SK-N-MC (cell line): ENCODE measurements at regions not wholly inside any gene's neighbourhood (a gene's known extent, or its start where the extent isn't known, plus 50 kb on each side); places are given as distances from the start of the nearest gene placed in this dataset.
"Not testable (repeated sequence)": the region's sequence is repeated elsewhere in the genome, so short reads cannot be mapped to it uniquely, and the experiment has no call there.

Experiments used
- DNase-seq: peaks from one replicate; pipeline ENCODE4 v3.0.0-alpha.2; 2011; ENCODE audit warnings: low read depth, low spot score
- H3K27ac ChIP-seq: fragments of 200-600 bp; sonication (generic); 2 replicates; pipeline ENCODE4 v1.5.1; 2016; ENCODE audit warnings: mixed run types
- H3K36me3 ChIP-seq: fragments of 200-600 bp; sonication (generic); 2 replicates; pipeline ENCODE4 v1.6.1; 2017; ENCODE audit warnings: antibody characterized with exemption, low read length, mixed read lengths; ENCODE audit not compliant: insufficient read depth
- H3K4me3 ChIP-seq: fragments of 200-600 bp; sonication (generic); 2 replicates; pipeline ENCODE4 v1.5.1; 2016
- H3K9ac ChIP-seq: fragments of 200-600 bp; sonication (generic); 2 replicates; pipeline ENCODE4 v1.8.0; 2017; ENCODE audit warnings: mixed run types, mixed read lengths; ENCODE audit not compliant: insufficient read length
- H3K9me3 ChIP-seq: fragments of 200-600 bp; sonication (generic); 2 replicates; pipeline ENCODE4 v1.6.1; 2017; ENCODE audit warnings: low read depth, mild to moderate bottlenecking, antibody characterized with exemption, low read length, moderate library complexity, mixed read lengths
- EZH2 ChIP-seq: fragments of 200-600 bp; sonication (generic); IDR thresholded peaks from one replicate; pipeline ENCODE4 v1.6.1; 2017; ENCODE audit warnings: antibody characterized with exemption
- FOXP2 ChIP-seq: optimal IDR thresholded peaks from 2 replicates; pipeline ENCODE3; 2011; ENCODE audit warnings: mild to moderate bottlenecking, moderate library complexity; ENCODE audit not compliant: insufficient read depth; ENCODE audit errors: extremely low read length, control extremely low read depth
- POLR2AphosphoS5 ChIP-seq: IDR thresholded peaks from 2 replicates; pipeline ENCODE4 v1.6.1; 2012; ENCODE audit warnings: mild to moderate bottlenecking, low read depth, low read length, borderline replicate concordance

DNA sequence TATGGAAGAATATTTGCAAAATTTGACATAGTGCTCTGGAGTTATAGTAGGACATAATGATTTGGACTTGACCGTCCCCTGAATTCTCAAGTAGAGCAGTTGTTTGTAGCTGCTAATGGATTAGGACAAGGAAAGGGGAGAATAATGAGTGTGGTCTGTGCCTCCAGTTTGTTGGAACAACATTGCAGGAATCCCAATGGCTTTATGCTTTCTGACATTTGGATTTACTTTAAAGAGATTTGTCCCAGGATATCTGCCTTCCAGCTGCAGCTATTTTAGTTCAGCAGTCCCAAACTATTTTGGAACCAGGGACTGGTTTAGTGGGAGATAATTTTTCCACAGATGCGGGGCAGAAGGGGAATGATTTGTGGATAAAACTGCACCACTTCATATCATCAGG is 648.2 kb downstream of the SLCO4C1 start:
- Histone ChIP-seq H3K9ac (no peak overlapping the region), H3K36me3 (no peaks in the 10 kb centered on the region), H3K27ac (no peak overlapping the region), H3K4me3 (no peak overlapping the region), H3K9me3 (no peaks in the 10 kb centered on the region)
- TF ChIP-seq POLR2AphosphoS5 (no peak), EZH2 (no peak), FOXP2 (no peak)
- DNase-seq, result no peak

DNA sequence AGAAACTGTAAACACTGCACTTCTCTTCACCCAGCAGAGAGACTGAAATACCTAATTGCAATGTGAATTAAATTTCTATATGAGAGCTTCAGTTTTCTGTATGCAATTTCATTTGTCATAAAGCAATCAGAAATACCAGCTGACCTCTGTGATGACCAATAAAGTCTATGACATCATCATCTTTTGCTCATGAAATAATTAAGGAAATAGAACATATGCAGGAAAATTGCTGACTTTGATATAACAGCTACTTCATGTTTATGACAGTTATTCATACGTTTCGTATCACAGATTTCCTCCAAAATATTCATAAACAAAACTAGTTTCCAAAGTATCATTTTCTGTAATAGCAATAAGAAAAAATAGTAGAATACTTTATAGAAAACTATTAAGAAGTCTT is 652.3 kb downstream of the SLCO4C1 start:
- DNase-seq, result no peak
- Histone ChIP-seq H3K4me3 (no peak overlapping the region), H3K9ac (no peak overlapping the region), H3K27ac (no peak overlapping the region), H3K9me3 (no peaks in the 10 kb centered on the region), H3K36me3 (no peaks in the 10 kb centered on the region)
- no peak for TF ChIP-seq EZH2
- no peak for TF ChIP-seq POLR2AphosphoS5
- no peak for TF ChIP-seq FOXP2

DNA sequence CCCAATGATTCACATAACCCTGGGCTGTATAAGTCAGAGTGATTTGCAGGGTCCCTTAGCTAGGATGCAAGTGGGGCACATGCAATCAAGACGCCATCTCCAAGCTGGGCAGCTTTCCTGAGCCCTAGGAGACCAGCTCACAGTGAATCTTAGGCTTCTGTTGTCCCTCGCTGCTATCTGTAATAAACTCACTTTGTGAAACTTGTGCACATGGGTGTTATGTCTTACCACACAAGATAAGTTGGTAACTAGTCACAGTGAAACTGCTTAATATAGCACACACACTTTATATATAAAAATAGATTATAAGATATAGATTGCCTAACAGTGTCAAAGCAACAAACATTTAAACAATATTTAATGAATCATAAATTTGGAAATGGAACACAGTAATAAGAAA is 658.5 kb downstream of the SLCO4C1 start:
- no peaks in the 10 kb centered on the region for H3K9me3 ChIP-seq
- H3K36me3 ChIP-seq, result no peaks in the 10 kb centered on the region
- no peak overlapping the region for H3K4me3 ChIP-seq
- no peak overlapping the region for H3K27ac ChIP-seq
- TF ChIP-seq FOXP2 (no peak), EZH2 (no peak), POLR2AphosphoS5 (no peak)
- no peak overlapping the region for H3K9ac ChIP-seq
- DNase-seq, result no peak

DNA sequence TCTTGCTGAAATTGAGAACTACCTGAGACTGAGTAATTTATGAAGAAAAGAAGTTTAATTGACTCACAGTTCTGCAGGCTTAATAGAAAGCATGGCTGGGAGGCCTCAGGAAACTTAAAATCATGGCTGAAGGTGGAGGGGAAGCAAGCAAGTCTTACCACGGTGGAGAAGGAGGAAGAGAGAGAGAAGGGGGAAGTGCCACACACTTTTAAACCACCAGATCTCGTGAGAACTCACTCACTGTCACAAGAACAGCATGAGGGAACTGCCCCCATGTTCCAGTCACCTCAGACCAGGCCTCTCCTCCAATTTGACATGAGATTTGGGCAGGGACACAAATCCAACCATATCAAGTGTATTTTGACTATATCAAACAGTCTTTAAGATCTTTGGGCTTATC is 668.3 kb downstream of the SLCO4C1 start:
- H3K9ac ChIP-seq, H3K27ac ChIP-seq, H3K9me3 ChIP-seq, H3K4me3 ChIP-seq, H3K36me3 ChIP-seq, DNase-seq: not testable (repeated sequence)

DNA sequence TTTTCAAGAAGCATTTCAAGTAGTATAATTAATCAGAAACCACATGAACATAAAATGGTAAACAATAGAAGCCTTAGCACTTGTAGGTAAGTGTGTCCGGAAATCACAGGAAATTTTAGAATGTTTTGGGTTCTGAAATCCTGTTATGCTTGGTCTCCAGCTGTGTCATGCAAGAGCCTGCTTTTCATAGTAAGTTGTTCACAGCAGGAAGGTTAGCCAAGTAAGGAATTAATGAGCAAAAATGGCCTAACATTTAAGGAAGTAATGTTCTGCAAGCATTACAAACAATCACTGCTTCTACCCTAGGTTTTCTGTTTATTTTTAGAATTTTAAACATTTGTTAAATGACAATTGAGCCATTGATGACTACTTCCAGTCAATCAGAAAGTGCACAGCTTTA is 669.5 kb downstream of the SLCO4C1 start:
- peak overlapping the region; percentile 17; the same call in 1 of the 2 replicates for H3K4me3 ChIP-seq
- no peaks in the 10 kb centered on the region for H3K36me3 ChIP-seq
- TF ChIP-seq POLR2AphosphoS5 (no peak), FOXP2 (no peak), EZH2 (no peak)
- DNase-seq, result peak; percentile 70
- no peak overlapping the region for H3K27ac ChIP-seq
- H3K9ac ChIP-seq, result no peak overlapping the region
- H3K9me3 ChIP-seq, result no peaks in the 10 kb centered on the region

DNA sequence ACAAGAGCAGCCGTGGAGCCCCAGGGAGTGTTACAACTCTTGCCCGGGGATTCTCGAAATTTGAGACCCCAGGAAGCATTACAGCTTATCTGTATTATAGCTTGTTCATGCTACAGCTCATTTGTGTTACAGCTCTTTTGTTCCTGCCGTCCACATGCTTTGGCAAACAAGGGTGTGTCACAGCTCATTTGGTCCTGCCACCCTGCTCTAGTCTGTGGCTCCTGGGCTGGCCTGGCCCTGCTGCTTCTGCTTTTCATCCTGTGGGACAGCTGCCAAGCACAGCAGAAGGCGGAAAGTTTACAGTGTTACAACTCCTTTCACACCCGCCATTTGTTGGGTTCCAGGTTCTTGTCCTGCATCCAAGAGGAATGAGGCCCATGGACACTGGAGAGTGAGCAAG is 685.0 kb downstream of the SLCO4C1 start:
- TF ChIP-seq POLR2AphosphoS5 (no peak), FOXP2 (no peak), EZH2 (no peak)
- Histone ChIP-seq H3K9ac (no peak overlapping the region), H3K9me3 (no peaks in the 10 kb centered on the region), H3K4me3 (no peak overlapping the region), H3K36me3 (no peaks in the 10 kb centered on the region), H3K27ac (no peak overlapping the region)
- DNase-seq, result no peak

DNA sequence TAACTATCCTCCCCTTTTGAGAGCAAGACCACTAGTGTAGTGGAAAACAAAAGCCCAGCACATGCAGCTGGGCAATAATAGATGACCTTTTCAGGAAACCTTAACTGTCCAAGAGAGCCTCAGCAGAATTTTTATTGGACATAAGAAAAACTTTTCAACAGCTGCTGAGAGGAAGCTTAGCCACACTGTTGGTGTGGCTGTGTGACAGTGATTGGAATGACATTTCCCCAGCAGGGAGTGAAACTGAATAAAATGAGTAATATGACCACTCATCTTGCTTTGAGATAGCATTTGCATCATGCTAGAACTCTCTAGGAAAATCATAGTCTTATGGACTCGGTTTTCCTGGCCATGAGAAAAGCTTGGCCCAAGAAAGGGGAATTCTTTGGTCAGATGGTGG is 687.8 kb downstream of the SLCO4C1 start:
- H3K4me3 ChIP-seq, result no peak overlapping the region
- H3K36me3 ChIP-seq, result no peaks in the 10 kb centered on the region
- no peak overlapping the region for H3K9ac ChIP-seq
- TF ChIP-seq POLR2AphosphoS5, result no peak
- no peak for TF ChIP-seq EZH2
- TF ChIP-seq FOXP2, result no peak
- DNase-seq, result no peak
- no peaks in the 10 kb centered on the region for H3K9me3 ChIP-seq
- no peak overlapping the region for H3K27ac ChIP-seq

DNA sequence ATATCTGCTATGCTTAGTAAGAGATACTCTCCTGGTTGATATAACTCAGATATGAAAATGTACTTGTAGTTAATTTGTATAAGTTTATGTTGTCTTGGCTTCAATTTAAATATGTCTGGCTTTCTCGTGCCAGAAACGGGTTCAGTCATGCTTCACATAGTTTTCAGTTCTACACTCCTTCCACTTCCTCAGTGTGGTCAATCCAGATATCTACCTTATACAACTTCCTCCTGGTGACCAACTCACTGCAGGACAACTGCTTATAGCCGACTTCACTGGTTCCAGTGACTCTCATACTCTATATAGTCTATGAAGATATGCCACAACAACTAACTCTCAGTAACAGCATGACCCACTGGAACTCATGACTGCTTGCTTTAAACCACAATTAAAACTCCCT is 690.4 kb downstream of the SLCO4C1 start:
- TF ChIP-seq FOXP2 (no peak), EZH2 (no peak), POLR2AphosphoS5 (no peak)
- no peak overlapping the region for H3K4me3 ChIP-seq
- no peak overlapping the region for H3K27ac ChIP-seq
- no peak overlapping the region for H3K9ac ChIP-seq
- no peak for DNase-seq
- H3K36me3 ChIP-seq, result no peaks in the 10 kb centered on the region
- H3K9me3 ChIP-seq, result no peaks in the 10 kb centered on the region

DNA sequence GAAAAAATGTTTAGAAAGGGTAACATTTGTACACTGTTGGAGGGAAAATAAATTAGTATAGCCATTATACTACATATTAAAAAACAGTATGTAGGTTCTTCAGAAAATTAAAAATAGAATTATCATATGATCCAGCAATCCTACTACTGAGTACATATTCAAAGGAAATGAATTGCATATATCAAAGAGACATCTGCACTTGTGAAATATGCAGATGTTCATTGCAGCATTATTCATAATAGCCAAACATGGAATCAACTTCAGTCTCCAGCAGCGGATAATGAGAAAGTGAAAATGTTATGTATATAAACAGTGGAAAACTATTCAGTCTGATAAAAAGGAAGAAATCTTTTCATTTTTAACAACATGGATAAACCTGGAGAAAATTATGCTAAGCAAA is 695.5 kb downstream of the SLCO4C1 start:
- TF ChIP-seq EZH2 (no peak), POLR2AphosphoS5 (no peak), FOXP2 (no peak)
- Histone ChIP-seq H3K4me3 (no peak overlapping the region), H3K9me3 (no peaks in the 10 kb centered on the region), H3K9ac (no peak overlapping the region), H3K36me3 (no peaks in the 10 kb centered on the region), H3K27ac (no peak overlapping the region)
- no peak for DNase-seq
